ENCODE measurements at regions not wholly inside any gene's neighbourhood (a gene's known extent, or its start where the extent isn't known, plus 50 kb on each side); places are given as distances from the start of the nearest gene placed in this dataset.

DNA sequence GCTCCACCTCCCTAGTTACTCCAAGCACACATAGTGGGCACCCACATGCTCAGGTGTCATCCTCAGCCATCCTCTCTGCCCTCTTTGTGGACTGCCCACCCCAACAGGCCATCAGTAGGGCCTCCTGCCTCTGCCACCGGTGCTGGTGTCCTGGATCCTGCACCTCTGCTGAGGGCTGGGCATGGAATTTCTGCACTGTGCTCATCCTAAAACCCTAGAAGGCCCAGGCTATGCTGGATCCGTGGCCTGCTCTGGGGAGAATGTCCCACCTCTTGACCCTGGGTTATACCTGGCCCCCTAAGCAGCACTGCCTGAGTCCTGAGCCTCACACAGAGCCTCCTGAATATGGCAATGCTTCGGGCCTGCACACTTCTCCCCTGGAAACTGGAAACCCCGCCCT lies 318.3 kb downstream of the MATN1 start:
- peaks cover 3% of the 10 kb centered on the region; the same call in 1 of the 2 replicates for H3K27me3 ChIP-seq (ENCODE audit: control insufficient read depth, low read length)
- H3F3A ChIP-seq (ENCODE audit: control insufficient read depth, insufficient read depth), result no peaks in the 10 kb centered on the region
- H3K4me2 ChIP-seq (ENCODE audit: low read length), result no peak overlapping the region
- no peaks in the 10 kb centered on the region for H3K79me2 ChIP-seq (ENCODE audit: control insufficient read depth, low read length)
- H3K4me1 ChIP-seq (ENCODE audit: control insufficient read depth, low read length), result no peaks in the 10 kb centered on the region
- H3K27ac ChIP-seq (ENCODE audit: low read depth, low read length), result no peak overlapping the region
- TF ChIP-seq EZH2phosphoT487 (IDR thresholded peaks at IDR 0.05; ENCODE audit: borderline replicate concordance, low read length), result no peak
- TF ChIP-seq, protein P1, sequence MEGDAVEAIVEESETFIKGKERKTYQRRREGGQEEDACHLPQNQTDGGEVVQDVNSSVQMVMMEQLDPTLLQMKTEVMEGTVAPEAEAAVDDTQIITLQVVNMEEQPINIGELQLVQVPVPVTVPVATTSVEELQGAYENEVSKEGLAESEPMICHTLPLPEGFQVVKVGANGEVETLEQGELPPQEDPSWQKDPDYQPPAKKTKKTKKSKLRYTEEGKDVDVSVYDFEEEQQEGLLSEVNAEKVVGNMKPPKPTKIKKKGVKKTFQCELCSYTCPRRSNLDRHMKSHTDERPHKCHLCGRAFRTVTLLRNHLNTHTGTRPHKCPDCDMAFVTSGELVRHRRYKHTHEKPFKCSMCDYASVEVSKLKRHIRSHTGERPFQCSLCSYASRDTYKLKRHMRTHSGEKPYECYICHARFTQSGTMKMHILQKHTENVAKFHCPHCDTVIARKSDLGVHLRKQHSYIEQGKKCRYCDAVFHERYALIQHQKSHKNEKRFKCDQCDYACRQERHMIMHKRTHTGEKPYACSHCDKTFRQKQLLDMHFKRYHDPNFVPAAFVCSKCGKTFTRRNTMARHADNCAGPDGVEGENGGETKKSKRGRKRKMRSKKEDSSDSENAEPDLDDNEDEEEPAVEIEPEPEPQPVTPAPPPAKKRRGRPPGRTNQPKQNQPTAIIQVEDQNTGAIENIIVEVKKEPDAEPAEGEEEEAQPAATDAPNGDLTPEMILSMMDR (IDR thresholded peaks at IDR 0.05; ENCODE audit: low read depth, low read length, poor library complexity, severe bottlenecking), result no peak
- no peaks in the 10 kb centered on the region for H3K9me3 ChIP-seq (ENCODE audit: control insufficient read depth, insufficient read depth, low read length)
- no peaks in the 10 kb centered on the region for H3K9me2 ChIP-seq (replicated peaks; ENCODE audit: control insufficient read depth, low read length)
- H4K20me1 ChIP-seq (ENCODE audit: control insufficient read depth, insufficient read depth, low read depth, low read length), result no peaks in the 10 kb centered on the region
- H3K4me3 ChIP-seq (ENCODE audit: low read length), result no peak overlapping the region
- no peaks in the 10 kb centered on the region for H3K36me3 ChIP-seq (ENCODE audit: control insufficient read depth, low read length)

DNA sequence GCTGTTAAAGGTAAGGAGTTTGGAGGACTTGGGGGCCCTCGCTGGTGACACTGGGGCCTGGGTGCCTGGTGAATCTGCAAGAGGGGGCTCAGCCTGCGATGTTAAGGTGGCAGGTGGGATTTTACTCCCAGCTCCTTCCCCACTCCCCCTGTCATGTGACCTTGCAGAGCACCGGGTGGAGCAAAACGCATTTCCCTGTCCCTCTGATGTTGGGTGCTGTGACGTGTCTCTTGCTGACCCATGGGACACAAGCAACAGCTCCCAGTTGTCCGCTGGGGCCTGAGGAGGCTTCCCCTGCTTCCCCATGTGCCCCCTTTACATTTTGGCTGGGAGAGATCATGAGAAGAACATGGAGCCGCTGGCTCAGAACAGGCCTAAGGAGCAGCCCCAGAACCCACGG lies 319.0 kb downstream of the MATN1 start:
- Histone ChIP-seq H3K27ac (ENCODE audit: low read depth, low read length) (no peak overlapping the region), H3K9me3 (ENCODE audit: control insufficient read depth, insufficient read depth, low read length) (no peaks in the 10 kb centered on the region), H3K4me1 (ENCODE audit: control insufficient read depth, low read length) (no peaks in the 10 kb centered on the region), H3F3A (ENCODE audit: control insufficient read depth, insufficient read depth) (no peaks in the 10 kb centered on the region), H3K4me2 (ENCODE audit: low read length) (no peak overlapping the region), H3K4me3 (ENCODE audit: low read length) (no peak overlapping the region), H3K9me2 (replicated peaks; ENCODE audit: control insufficient read depth, low read length) (no peaks in the 10 kb centered on the region), H3K79me2 (ENCODE audit: control insufficient read depth, low read length) (no peaks in the 10 kb centered on the region), H3K36me3 (ENCODE audit: control insufficient read depth, low read length) (no peaks in the 10 kb centered on the region), H3K27me3 (ENCODE audit: control insufficient read depth, low read length) (peaks cover 3% of the 10 kb centered on the region; the same call in 1 of the 2 replicates), H4K20me1 (ENCODE audit: control insufficient read depth, insufficient read depth, low read depth, low read length) (no peaks in the 10 kb centered on the region)
- no peak for TF ChIP-seq EZH2phosphoT487 (IDR thresholded peaks at IDR 0.05; ENCODE audit: borderline replicate concordance, low read length)
- TF ChIP-seq, protein P1 (IDR thresholded peaks at IDR 0.05; ENCODE audit: low read depth, low read length, poor library complexity, severe bottlenecking), result no peak

DNA sequence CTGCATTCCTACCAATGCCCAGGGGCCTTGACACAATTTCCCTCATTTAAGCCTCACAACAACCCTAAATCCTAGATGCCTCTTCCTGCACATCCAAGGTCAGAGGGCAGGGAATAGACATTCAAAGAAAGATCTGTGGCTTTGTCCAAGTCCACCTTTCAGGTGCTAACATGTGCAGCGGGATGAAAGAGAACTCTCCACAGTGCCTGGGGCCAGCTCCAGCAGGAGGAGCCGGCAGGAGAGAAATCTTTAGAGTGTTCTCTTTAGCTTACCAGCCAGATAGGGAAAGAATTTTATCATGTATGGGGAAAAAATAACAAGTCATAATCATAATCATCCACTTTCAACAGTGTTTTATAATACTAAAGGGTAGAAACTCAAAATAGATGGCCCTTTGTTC lies 319.7 kb downstream of the MATN1 start:
- no peaks in the 10 kb centered on the region for H3F3A ChIP-seq (ENCODE audit: control insufficient read depth, insufficient read depth)
- H3K27ac ChIP-seq (ENCODE audit: low read depth, low read length), result no peak overlapping the region
- H3K27me3 ChIP-seq (ENCODE audit: control insufficient read depth, low read length), result peaks cover 3% of the 10 kb centered on the region; the same call in 1 of the 2 replicates
- H3K4me3 ChIP-seq (ENCODE audit: low read length), result no peak overlapping the region
- H3K9me3 ChIP-seq (ENCODE audit: control insufficient read depth, insufficient read depth, low read length), result no peaks in the 10 kb centered on the region
- H4K20me1 ChIP-seq (ENCODE audit: control insufficient read depth, insufficient read depth, low read depth, low read length), result no peaks in the 10 kb centered on the region
- H3K36me3 ChIP-seq (ENCODE audit: control insufficient read depth, low read length), result no peaks in the 10 kb centered on the region
- no peaks in the 10 kb centered on the region for H3K4me1 ChIP-seq (ENCODE audit: control insufficient read depth, low read length)
- no peak overlapping the region for H3K4me2 ChIP-seq (ENCODE audit: low read length)
- TF ChIP-seq, protein P1 (IDR thresholded peaks at IDR 0.05; ENCODE audit: low read depth, low read length, poor library complexity, severe bottlenecking), result no peak
- no peak for TF ChIP-seq EZH2phosphoT487 (IDR thresholded peaks at IDR 0.05; ENCODE audit: borderline replicate concordance, low read length)
- no peaks in the 10 kb centered on the region for H3K9me2 ChIP-seq (replicated peaks; ENCODE audit: control insufficient read depth, low read length)
- H3K79me2 ChIP-seq (ENCODE audit: control insufficient read depth, low read length), result no peaks in the 10 kb centered on the region
